Spleen (tissue), 11 donors: ENCODE measurements at regions not wholly inside any gene's neighbourhood (a gene's known extent, or its start where the extent isn't known, plus 50 kb on each side); places are given as distances from the start of the nearest gene placed in this dataset.

Experiments
- DNase-seq: peaks from one replicate; pipeline ENCODE4 v3.0.0-alpha.2; 2020
- H3K27ac ChIP-seq, 8 donors: fragments of 200-600 bp; sonication (generic) in 7 of 8; 1 replicate in 4 of 8; 2 replicates in 4 of 8; pipeline versions ENCODE4 v1.5.0 to v1.8.0; 2016 to 2021; ENCODE audit warnings: inconsistent platforms in 4 of 8, mild to moderate bottlenecking in 4 of 8, moderate library complexity in 1 of 8
- H3K27me3 ChIP-seq, 7 donors: fragments of 200-600 bp; sonication (generic) in 6 of 7; replicated peaks in 1 of 7; 1 replicate in 4 of 7; 2 replicates in 3 of 7; pipeline versions ENCODE4 v1.5.0 to v1.8.0; 2016 to 2021; ENCODE audit warnings: inconsistent platforms in 3 of 7, mild to moderate bottlenecking in 1 of 7
- H3K36me3 ChIP-seq, 6 donors: fragments of 200-600 bp; sonication (generic) in 5 of 6; 1 replicate in 4 of 6; 2 replicates in 2 of 6; pipeline versions ENCODE4 v1.5.0 to v1.8.0; 2016 to 2021; ENCODE audit warnings: inconsistent platforms in 2 of 6
- H3K4me1 ChIP-seq, 6 donors: fragments of 200-600 bp; sonication (generic) in 5 of 6; 1 replicate in 3 of 6; 2 replicates in 3 of 6; pipeline versions ENCODE4 v1.5.0 to v1.8.0; 2016 to 2021; ENCODE audit warnings: inconsistent platforms in 3 of 6
- H3K4me3 ChIP-seq, 8 donors: fragments of 200-600 bp; sonication (generic) in 7 of 8; 1 replicate in 4 of 8; 2 replicates in 4 of 8; pipeline versions ENCODE4 v1.5.0 to v1.8.0; 2016 to 2021; ENCODE audit warnings: inconsistent platforms in 4 of 8, mild to moderate bottlenecking in 4 of 8, moderate library complexity in 2 of 8
- H3K9me3 ChIP-seq, 8 donors: fragments of 200-600 bp; sonication (generic) in 7 of 8; 1 replicate in 4 of 8; 2 replicates in 4 of 8; pipeline versions ENCODE4 v1.5.0 to v1.8.0; 2016 to 2021; ENCODE audit warnings: inconsistent platforms in 4 of 8
- CTCF ChIP-seq, 11 experiments: fragments of 200-600 bp in 7 of 11; fragments of 450-650 bp in 4 of 11; sonication (generic) in 4 of 11; IDR thresholded peaks in 8 of 11; conservative IDR thresholded peaks in 3 of 11; 1 replicate in 7 of 11; 2 replicates in 4 of 11; pipeline versions ENCODE4 v1.4.0 to v1.8.0; 2016 to 2021; ENCODE audit warnings: antibody characterized with exemption in 11 of 11, inconsistent platforms in 4 of 11, mild to moderate bottlenecking in 1 of 11
- POLR2A ChIP-seq, 3 donors: fragments of 450-650 bp; IDR thresholded peaks; one replicate each; pipeline ENCODE4 v1.5.1; 2017; ENCODE audit warnings: antibody characterized with exemption in 3 of 3, mild to moderate bottlenecking in 1 of 3
- POLR2AphosphoS5 ChIP-seq, 3 donors: sonication (generic); formaldehyde crosslinking; IDR thresholded peaks; one replicate each; pipeline ENCODE4 v1.5.1; 2017; ENCODE audit warnings: antibody characterized with exemption in 3 of 3
- WGBS, 5 donors: extraction: QIAGEN DNeasy Blood & Tissue Kit in 3 of 5; methylation state at CpG; one replicate each; pipeline versions ENCODE4 v1.1.5 to v1.1.7; 2013 to 2018; 5-methylcytosine and 5-hydroxymethylcytosine counted together
- intact Hi-C: fragments of 100-400 bp; cut with DNase I; formaldehyde crosslinking; loops from one replicate; pipeline ENCODE4 v1.15.0; 2023; ENCODE audit warnings: low total_unique reads
- donor health status: healthy with polysubstance abuse.
- donor health status: DM: no; HTN: no; CAD: no; lungs with moderate emphysema.
- donor health status: DM: no; HTN: no; CAD: no.
- donor health status: Bipolar disorder and iron deficiency.
- donor health status: healthy.
- donor health status: DM: no; HTN: no; CAD: no.
- donor health status: DM: yes; HTN: yes; CAD: no.

DNA sequence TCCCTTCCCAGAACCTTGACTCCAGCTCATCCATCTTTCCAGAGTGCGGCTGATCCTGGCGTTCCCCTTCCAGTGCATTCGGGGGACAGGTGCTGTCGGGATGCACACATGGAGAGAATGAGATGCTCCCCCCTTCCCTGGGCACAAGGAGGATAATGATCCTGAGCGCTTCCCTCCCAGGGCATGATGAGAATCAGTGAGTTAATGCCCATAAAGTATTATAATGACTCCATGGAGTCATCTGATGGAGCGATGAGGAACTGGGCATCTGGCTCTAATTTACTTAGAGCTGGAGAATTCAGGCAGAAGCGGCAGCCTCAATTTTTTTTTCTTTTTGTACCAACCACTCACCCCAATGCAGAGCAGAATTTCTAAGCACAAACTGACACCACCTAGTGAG, 79.6 kb upstream of the SKOR2 start:
- Histone ChIP-seq H3K4me1 (no peaks in the 10 kb centered on the region), H3K9me3 (no peaks in the 10 kb centered on the region), H3K27me3 (peaks cover 0 to 15% (median 0%) of the 10 kb centered on the region in 7 donors), H3K4me3 (no peak overlapping the region), H3K27ac (no peak overlapping the region), H3K36me3 (no peaks in the 10 kb centered on the region)
- DNase-seq, result no peak
- intact Hi-C loops, result no loop called here
- no peak for TF ChIP-seq CTCF (IDR thresholded peaks at IDR 0.05 in 8 of 11, conservative IDR thresholded peaks at IDR 0.05 in 3 of 11)
- TF ChIP-seq POLR2AphosphoS5 (IDR thresholded peaks at IDR 0.05), result no peak
- no peak for TF ChIP-seq POLR2A (IDR thresholded peaks at IDR 0.05)
- WGBS, 5 donors, result 72 to 85% (median 78%) methylated on average over 7 of the region's 7 CpGs

DNA sequence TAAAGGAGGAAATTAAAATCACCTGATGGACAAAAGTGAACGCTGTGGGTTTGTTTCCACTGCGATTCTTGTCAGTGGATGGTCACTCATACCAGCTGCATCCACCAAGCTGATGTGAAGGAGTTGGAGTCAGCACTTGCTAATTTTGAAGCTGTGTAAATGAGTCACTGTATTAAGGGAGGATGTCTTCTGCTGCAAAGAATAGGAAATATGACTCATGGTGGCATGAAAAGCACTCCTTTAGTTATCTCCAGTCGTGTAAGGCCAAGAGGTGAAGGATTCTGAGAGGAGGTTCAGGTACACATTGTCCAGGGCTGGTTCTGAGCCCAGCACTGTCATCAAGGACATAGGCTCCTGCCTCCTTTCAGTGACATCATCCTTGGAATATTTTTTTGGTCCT, 71.7 kb upstream of the SKOR2 start:
- WGBS, 5 donors, result 66 to 74% (median 69%) methylated on average over 3 of the region's 3 CpGs
- Histone ChIP-seq H3K9me3 (no peaks in the 10 kb centered on the region), H3K4me1 (no peaks in the 10 kb centered on the region), H3K36me3 (no peaks in the 10 kb centered on the region), H3K27me3 (peaks cover 0 to 7% (median 0%) of the 10 kb centered on the region in 7 donors), H3K27ac (no peak overlapping the region), H3K4me3 (no peak overlapping the region)
- intact Hi-C loops, result no loop called here
- no peak for DNase-seq
- TF ChIP-seq CTCF (IDR thresholded peaks at IDR 0.05 in 8 of 11, conservative IDR thresholded peaks at IDR 0.05 in 3 of 11), result no peak

GRCh38 chr18:47321815-47322214, 70.4 kb upstream of the SKOR2 start:
- Histone ChIP-seq H3K36me3 (no peaks in the 10 kb centered on the region), H3K4me1 (no peaks in the 10 kb centered on the region), H3K27ac (no peak overlapping the region), H3K27me3 (peaks cover 0 to 15% (median 0%) of the 10 kb centered on the region in 7 donors), H3K4me3 (no peak overlapping the region), H3K9me3 (no peaks in the 10 kb centered on the region)
- TF ChIP-seq POLR2AphosphoS5 (IDR thresholded peaks at IDR 0.05) (no peak), POLR2A (IDR thresholded peaks at IDR 0.05) (no peak), CTCF (IDR thresholded peaks at IDR 0.05 in 8 of 11, conservative IDR thresholded peaks at IDR 0.05 in 3 of 11) (no peak)
- intact Hi-C loops, result no loop called here
- WGBS, 5 donors, result 86 to 97% (median 88%) methylated on average over 3 of the region's 3 CpGs
- no peak for DNase-seq

GRCh38 chr18:47317824-47318508, 66.5 kb upstream of the SKOR2 start:
- no peak for TF ChIP-seq POLR2A (IDR thresholded peaks at IDR 0.05)
- TF ChIP-seq CTCF (IDR thresholded peaks at IDR 0.05 in 8 of 11, conservative IDR thresholded peaks at IDR 0.05 in 3 of 11), result no peak
- TF ChIP-seq POLR2AphosphoS5 (IDR thresholded peaks at IDR 0.05), result no peak
- intact Hi-C loops, result no loop called here
- H3K36me3 ChIP-seq, result no peaks in the 10 kb centered on the region
- H3K9me3 ChIP-seq, result no peaks in the 10 kb centered on the region
- H3K27ac ChIP-seq, result no peak overlapping the region
- H3K4me1 ChIP-seq, result no peaks in the 10 kb centered on the region
- H3K27me3 ChIP-seq, result peaks cover 0 to 15% (median 0%) of the 10 kb centered on the region in 7 donors
- WGBS, 5 donors, result 76 to 89% (median 78%) methylated on average over 1 of the region's 1 CpG
- no peak for DNase-seq
- no peak overlapping the region for H3K4me3 ChIP-seq
